Upper lobe of right lung (tissue), 1 donor: ENCODE measurements at regions not wholly inside any gene's neighbourhood (a gene's known extent, or its start where the extent isn't known, plus 50 kb on each side); places are given as distances from the start of the nearest gene placed in this dataset.

Source experiments
- ATAC-seq: fragments of 200-7000 bp; cut with Tn5 transposase; one replicate; pipeline ENCODE4 v1.9.1; 2020; ENCODE audit warnings: mild to moderate bottlenecking, moderate library complexity
- DNase-seq: peaks from one replicate; pipeline ENCODE4 v3.0.0-alpha.2; 2020
- H3K27ac ChIP-seq: fragments of 200-600 bp; one replicate; pipeline ENCODE4 v1.8.0; 2022
- H3K27me3 ChIP-seq: fragments of 200-600 bp; one replicate; pipeline ENCODE4 v1.8.0; 2022; ENCODE audit warnings: mild to moderate bottlenecking
- H3K36me3 ChIP-seq: fragments of 200-600 bp; one replicate; pipeline ENCODE4 v1.8.0; 2022
- H3K4me1 ChIP-seq: fragments of 200-600 bp; one replicate; pipeline ENCODE4 v1.8.0; 2022
- H3K4me3 ChIP-seq: fragments of 200-600 bp; one replicate; pipeline ENCODE4 v1.8.0; 2022; ENCODE audit warnings: mild to moderate bottlenecking
- H3K9me3 ChIP-seq: fragments of 200-600 bp; one replicate; pipeline ENCODE4 v1.8.0; 2022
- intact Hi-C: fragments of 100-400 bp; cut with DNase I; formaldehyde crosslinking; loops from one replicate; pipeline ENCODE4 v1.11.0; 2022
- TF ChIP-seq, protein P1 (sequence below): fragments of 200-600 bp; IDR thresholded peaks from one replicate; pipeline ENCODE4 v1.8.0; 2022; ENCODE audit warnings: antibody characterized with exemption
- donor health status: DM: no; HTN: yes; CAD: no; lungs with severe emphysema.

DNA sequence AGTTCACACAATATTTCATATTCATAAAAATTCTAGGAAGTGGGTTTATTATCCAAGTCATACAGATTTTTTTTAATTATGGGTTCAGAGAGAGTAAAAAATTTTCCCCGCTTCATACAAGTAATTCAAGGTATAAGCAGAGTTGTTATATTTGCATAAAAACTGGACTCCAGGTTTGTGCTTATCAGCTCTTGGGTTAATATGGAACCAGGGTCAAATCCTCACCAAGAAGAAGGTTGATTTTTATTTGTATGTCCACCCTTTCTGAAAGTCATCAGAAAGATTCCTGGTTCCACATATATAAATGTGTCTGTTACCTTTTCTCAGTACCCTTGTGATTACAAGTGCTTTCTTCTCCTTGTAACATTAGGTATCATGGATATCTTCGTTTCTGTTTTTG, 143.8 kb upstream of the PKN2 start:
- TF ChIP-seq, protein P1, sequence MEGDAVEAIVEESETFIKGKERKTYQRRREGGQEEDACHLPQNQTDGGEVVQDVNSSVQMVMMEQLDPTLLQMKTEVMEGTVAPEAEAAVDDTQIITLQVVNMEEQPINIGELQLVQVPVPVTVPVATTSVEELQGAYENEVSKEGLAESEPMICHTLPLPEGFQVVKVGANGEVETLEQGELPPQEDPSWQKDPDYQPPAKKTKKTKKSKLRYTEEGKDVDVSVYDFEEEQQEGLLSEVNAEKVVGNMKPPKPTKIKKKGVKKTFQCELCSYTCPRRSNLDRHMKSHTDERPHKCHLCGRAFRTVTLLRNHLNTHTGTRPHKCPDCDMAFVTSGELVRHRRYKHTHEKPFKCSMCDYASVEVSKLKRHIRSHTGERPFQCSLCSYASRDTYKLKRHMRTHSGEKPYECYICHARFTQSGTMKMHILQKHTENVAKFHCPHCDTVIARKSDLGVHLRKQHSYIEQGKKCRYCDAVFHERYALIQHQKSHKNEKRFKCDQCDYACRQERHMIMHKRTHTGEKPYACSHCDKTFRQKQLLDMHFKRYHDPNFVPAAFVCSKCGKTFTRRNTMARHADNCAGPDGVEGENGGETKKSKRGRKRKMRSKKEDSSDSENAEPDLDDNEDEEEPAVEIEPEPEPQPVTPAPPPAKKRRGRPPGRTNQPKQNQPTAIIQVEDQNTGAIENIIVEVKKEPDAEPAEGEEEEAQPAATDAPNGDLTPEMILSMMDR, result no peak
- Histone ChIP-seq H3K27ac (no peak overlapping the region), H3K4me1 (no peaks in the 10 kb centered on the region), H3K27me3 (no peaks in the 10 kb centered on the region), H3K36me3 (no peaks in the 10 kb centered on the region), H3K4me3 (no peak overlapping the region), H3K9me3 (no peaks in the 10 kb centered on the region)
- DNase-seq (no peak), ATAC-seq (no peak)
- intact Hi-C loops, result no loop called here

DNA sequence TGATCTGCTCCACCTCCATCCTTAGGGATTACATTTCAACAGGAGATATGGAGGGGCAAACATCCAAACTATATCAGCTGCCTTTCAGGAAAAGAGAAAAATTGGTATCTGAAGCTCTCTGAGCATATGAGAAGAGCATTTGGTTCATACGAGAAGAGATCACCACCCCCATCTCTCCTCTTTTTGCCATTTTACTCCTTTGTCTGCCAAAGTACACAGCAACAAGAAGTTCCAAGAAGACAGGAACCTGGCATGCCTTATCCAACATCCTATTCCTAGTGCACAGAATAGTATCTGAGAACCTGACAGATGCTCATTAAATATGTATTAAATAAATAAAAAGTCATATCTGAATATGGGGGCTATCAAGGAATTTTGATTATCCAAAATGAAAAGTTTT, 142.5 kb upstream of the PKN2 start:
- Histone ChIP-seq H3K27me3 (no peaks in the 10 kb centered on the region), H3K4me1 (no peaks in the 10 kb centered on the region), H3K9me3 (no peaks in the 10 kb centered on the region), H3K4me3 (no peak overlapping the region), H3K36me3 (no peaks in the 10 kb centered on the region), H3K27ac (no peak overlapping the region)
- intact Hi-C loops, result no loop called here
- TF ChIP-seq, protein P1, result no peak
- DNase-seq (no peak), ATAC-seq (no peak)

GRCh38 chr1:88544195-88544594, 139.9 kb upstream of the PKN2 start:
- intact Hi-C loops, result no loop called here
- TF ChIP-seq, protein P1, result no peak
- no peak overlapping the region for H3K27ac ChIP-seq
- no peak overlapping the region for H3K4me3 ChIP-seq
- H3K9me3 ChIP-seq, result no peaks in the 10 kb centered on the region
- DNase-seq, result no peak
- no peaks in the 10 kb centered on the region for H3K36me3 ChIP-seq
- ATAC-seq, result peak; percentile 30
- H3K4me1 ChIP-seq, result no peaks in the 10 kb centered on the region
- H3K27me3 ChIP-seq, result no peaks in the 10 kb centered on the region

DNA sequence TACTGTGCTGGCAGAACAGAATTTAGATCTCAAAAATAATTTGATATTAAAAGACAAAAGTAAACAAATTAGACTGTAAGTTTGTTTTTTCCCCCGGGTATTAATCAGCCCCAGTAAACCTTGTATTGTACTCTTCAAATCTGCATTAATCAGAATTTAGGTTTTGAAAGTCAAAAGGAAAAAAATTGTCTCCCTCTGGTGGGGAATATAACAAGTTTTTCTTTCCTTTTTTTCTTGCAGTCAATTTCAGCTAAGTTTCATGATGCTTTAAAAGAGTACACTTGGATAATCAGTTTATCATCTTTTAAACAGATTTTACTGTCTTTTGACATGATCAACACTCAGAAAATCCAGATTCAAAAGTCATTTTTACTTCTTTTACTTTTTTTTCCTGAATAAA, 134.5 kb upstream of the PKN2 start:
- no peaks in the 10 kb centered on the region for H3K9me3 ChIP-seq
- H3K27ac ChIP-seq, result no peak overlapping the region
- no peak overlapping the region for H3K4me3 ChIP-seq
- H3K36me3 ChIP-seq, result no peaks in the 10 kb centered on the region
- TF ChIP-seq, protein P1, result peak; percentile 22
- no peak for ATAC-seq
- no peaks in the 10 kb centered on the region for H3K27me3 ChIP-seq
- intact Hi-C loops, result no loop called here
- no peaks in the 10 kb centered on the region for H3K4me1 ChIP-seq
- DNase-seq, result no peak

GRCh38 chr1:88552226-88552625, 131.8 kb upstream of the PKN2 start:
- TF ChIP-seq, protein P1, result no peak
- DNase-seq (no peak), ATAC-seq (no peak)
- Histone ChIP-seq H3K4me3 (no peak overlapping the region), H3K4me1 (no peaks in the 10 kb centered on the region), H3K27me3 (no peaks in the 10 kb centered on the region), H3K27ac (no peak overlapping the region), H3K36me3 (no peaks in the 10 kb centered on the region), H3K9me3 (no peaks in the 10 kb centered on the region)
- intact Hi-C loops, result no loop called here

DNA sequence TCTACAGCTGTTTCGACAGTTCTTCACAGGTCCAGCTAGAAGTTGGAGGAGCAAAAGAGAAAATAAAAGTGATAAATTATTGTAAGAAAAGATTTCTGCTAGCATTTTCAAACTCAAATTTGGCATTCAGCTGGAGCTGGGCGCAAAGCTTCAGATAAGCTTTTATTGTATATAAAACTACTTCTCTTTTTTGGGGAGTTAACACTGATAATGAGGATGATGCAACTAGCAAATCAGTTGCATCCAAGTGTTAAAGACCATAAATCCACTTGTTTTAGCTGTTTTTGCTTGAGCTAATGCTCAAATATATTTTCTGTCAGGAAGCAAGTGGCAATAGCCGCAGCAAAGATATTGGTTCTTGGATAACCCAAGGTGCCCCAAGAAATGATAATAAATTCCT, 127.1 kb upstream of the PKN2 start:
- TF ChIP-seq, protein P1, result no peak
- ATAC-seq (no peak), DNase-seq (no peak)
- no peaks in the 10 kb centered on the region for H3K36me3 ChIP-seq
- no peaks in the 10 kb centered on the region for H3K9me3 ChIP-seq
- no peaks in the 10 kb centered on the region for H3K27me3 ChIP-seq
- intact Hi-C loops, result no loop called here
- H3K4me3 ChIP-seq, result no peak overlapping the region
- no peaks in the 10 kb centered on the region for H3K4me1 ChIP-seq
- no peak overlapping the region for H3K27ac ChIP-seq
